Spleen (tissue), 11 donors: ENCODE measurements at regions not wholly inside any gene's neighbourhood (a gene's known extent, or its start where the extent isn't known, plus 50 kb on each side); places are given as distances from the start of the nearest gene placed in this dataset.

Source experiments
- DNase-seq: peaks from one replicate; pipeline ENCODE4 v3.0.0-alpha.2; 2020
- H3K27ac ChIP-seq, 8 donors: fragments of 200-600 bp; sonication (generic) in 7 of 8; 1 replicate in 4 of 8; 2 replicates in 4 of 8; pipeline versions ENCODE4 v1.5.0 to v1.8.0; 2016 to 2021; ENCODE audit warnings: inconsistent platforms in 4 of 8, mild to moderate bottlenecking in 4 of 8, moderate library complexity in 1 of 8
- H3K27me3 ChIP-seq, 7 donors: fragments of 200-600 bp; sonication (generic) in 6 of 7; replicated peaks in 1 of 7; 1 replicate in 4 of 7; 2 replicates in 3 of 7; pipeline versions ENCODE4 v1.5.0 to v1.8.0; 2016 to 2021; ENCODE audit warnings: inconsistent platforms in 3 of 7, mild to moderate bottlenecking in 1 of 7
- H3K36me3 ChIP-seq, 6 donors: fragments of 200-600 bp; sonication (generic) in 5 of 6; 1 replicate in 4 of 6; 2 replicates in 2 of 6; pipeline versions ENCODE4 v1.5.0 to v1.8.0; 2016 to 2021; ENCODE audit warnings: inconsistent platforms in 2 of 6
- H3K4me1 ChIP-seq, 6 donors: fragments of 200-600 bp; sonication (generic) in 5 of 6; 1 replicate in 3 of 6; 2 replicates in 3 of 6; pipeline versions ENCODE4 v1.5.0 to v1.8.0; 2016 to 2021; ENCODE audit warnings: inconsistent platforms in 3 of 6
- H3K4me3 ChIP-seq, 8 donors: fragments of 200-600 bp; sonication (generic) in 7 of 8; 1 replicate in 4 of 8; 2 replicates in 4 of 8; pipeline versions ENCODE4 v1.5.0 to v1.8.0; 2016 to 2021; ENCODE audit warnings: inconsistent platforms in 4 of 8, mild to moderate bottlenecking in 4 of 8, moderate library complexity in 2 of 8
- H3K9me3 ChIP-seq, 8 donors: fragments of 200-600 bp; sonication (generic) in 7 of 8; 1 replicate in 4 of 8; 2 replicates in 4 of 8; pipeline versions ENCODE4 v1.5.0 to v1.8.0; 2016 to 2021; ENCODE audit warnings: inconsistent platforms in 4 of 8
- CTCF ChIP-seq, 11 experiments: fragments of 200-600 bp in 7 of 11; fragments of 450-650 bp in 4 of 11; sonication (generic) in 4 of 11; IDR thresholded peaks in 8 of 11; conservative IDR thresholded peaks in 3 of 11; 1 replicate in 7 of 11; 2 replicates in 4 of 11; pipeline versions ENCODE4 v1.4.0 to v1.8.0; 2016 to 2021; ENCODE audit warnings: antibody characterized with exemption in 11 of 11, inconsistent platforms in 4 of 11, mild to moderate bottlenecking in 1 of 11
- POLR2A ChIP-seq, 3 donors: fragments of 450-650 bp; IDR thresholded peaks; one replicate each; pipeline ENCODE4 v1.5.1; 2017; ENCODE audit warnings: antibody characterized with exemption in 3 of 3, mild to moderate bottlenecking in 1 of 3
- POLR2AphosphoS5 ChIP-seq, 3 donors: sonication (generic); formaldehyde crosslinking; IDR thresholded peaks; one replicate each; pipeline ENCODE4 v1.5.1; 2017; ENCODE audit warnings: antibody characterized with exemption in 3 of 3
- WGBS, 5 donors: extraction: QIAGEN DNeasy Blood & Tissue Kit in 3 of 5; methylation state at CpG; one replicate each; pipeline versions ENCODE4 v1.1.5 to v1.1.7; 2013 to 2018; 5-methylcytosine and 5-hydroxymethylcytosine counted together
- intact Hi-C: fragments of 100-400 bp; cut with DNase I; formaldehyde crosslinking; loops from one replicate; pipeline ENCODE4 v1.15.0; 2023; ENCODE audit warnings: low total_unique reads
- donor health status: healthy with polysubstance abuse.
- donor health status: DM: no; HTN: no; CAD: no; lungs with moderate emphysema.
- donor health status: DM: no; HTN: no; CAD: no.
- donor health status: Bipolar disorder and iron deficiency.
- donor health status: healthy.
- donor health status: DM: no; HTN: no; CAD: no.
- donor health status: DM: yes; HTN: yes; CAD: no.

GRCh38 chr6:56692523-56693245 lies 50.0 kb upstream of the DST start:
- WGBS, 5 donors: 55 to 75% (median 62%) methylated on average over 8 of the region's 8 CpGs
- Histone ChIP-seq H3K4me3 (peak overlapping the region in 5 of 8 donors; percentile 0 to 51 (median 8)), H3K9me3 (no peaks in the 10 kb centered on the region), H3K27ac (peak overlapping the region in 7 of 8 donors; percentile 51 to 69 (median 64)), H3K36me3 (no peaks in the 10 kb centered on the region), H3K27me3 (no peaks in the 10 kb centered on the region), H3K4me1 (peaks cover 0 to 23% (median 14%) of the 10 kb centered on the region in 6 donors)
- DNase-seq: no peak
- TF ChIP-seq POLR2A (IDR thresholded peaks at IDR 0.05) (no peak), CTCF (IDR thresholded peaks at IDR 0.05 in 8 of 11, conservative IDR thresholded peaks at IDR 0.05 in 3 of 11) (no peak), POLR2AphosphoS5 (IDR thresholded peaks at IDR 0.05) (no peak)
- intact Hi-C loops: loop anchor here (10.0 kb wide), 1 partner anchor 58 kb away; no protein-coding TSS in a partner anchor
